ENCODE measurements at regions not wholly inside any gene's neighbourhood (a gene's known extent, or its start where the extent isn't known, plus 50 kb on each side); places are given as distances from the start of the nearest gene placed in this dataset.

DNA sequence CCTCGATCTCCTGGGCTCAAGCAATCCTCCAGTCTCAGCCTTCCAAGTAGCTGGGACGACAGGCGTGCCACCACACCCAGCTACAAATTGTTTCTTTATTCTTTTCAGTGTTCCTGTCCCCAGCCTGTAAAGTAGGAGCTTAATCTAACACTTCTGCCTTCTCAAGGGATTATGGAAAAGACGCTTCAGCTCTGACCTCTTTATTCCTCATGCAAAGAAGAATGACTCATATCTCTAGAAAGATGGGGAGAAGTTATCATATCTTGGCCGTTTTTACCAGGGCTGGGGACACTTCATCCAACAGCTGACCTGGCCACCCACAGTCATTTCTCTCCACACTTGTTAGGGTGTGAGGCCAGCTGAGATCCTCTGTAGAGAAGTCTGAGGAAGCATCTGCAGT lies 172.6 kb downstream of the HAPSTR1 start:
- Histone ChIP-seq H3K4me3 (ENCODE audit: low read length in 2 of 2) (no peak overlapping the region), H2BK120ac (ENCODE audit: low read depth, low read length) (no peak overlapping the region), H3K79me1 (ENCODE audit: low read depth, low read length) (no peaks in the 10 kb centered on the region), H2BK12ac (ENCODE audit: low read length) (no peak overlapping the region), H2AFZ (ENCODE audit: low read length) (no peak overlapping the region), H3K9me3 (replicated peaks in 1 of 2; ENCODE audit: control insufficient read depth in 2 of 2, insufficient read depth in 1 of 2, low read depth in 1 of 2, low read length in 2 of 2) (no peaks in the 10 kb centered on the region), H3K18ac (ENCODE audit: low read length) (no peak overlapping the region), H4K91ac (ENCODE audit: low read depth, low read length, poor library complexity) (no peak overlapping the region), H3K4me1 (ENCODE audit: control insufficient read depth in 2 of 2, insufficient read depth in 1 of 2, low read depth in 1 of 2, low read length in 2 of 2) (no peaks in the 10 kb centered on the region), H3K9ac (ENCODE audit: low read depth, low read length, poor library complexity) (no peak overlapping the region), H4K8ac (ENCODE audit: low read depth, low read length) (no peak overlapping the region), H3K27ac (replicated peaks; ENCODE audit: low read length) (no peak overlapping the region), H3K14ac (ENCODE audit: low read length) (no peak overlapping the region), H2BK15ac (ENCODE audit: low read length) (no peak overlapping the region), H3K4me2 (ENCODE audit: insufficient read depth, low read length, poor library complexity, severe bottlenecking) (no peak overlapping the region), H2BK5ac (ENCODE audit: low read length) (no peak overlapping the region), H3K36me3 (replicated peaks in 1 of 2; ENCODE audit: control insufficient read depth in 2 of 2, insufficient read depth in 2 of 2, low read length in 2 of 2) (no peaks in the 10 kb centered on the region), H3K4ac (ENCODE audit: low read length) (no peak overlapping the region), H3K23ac (ENCODE audit: low read depth, low read length, poor library complexity) (no peak overlapping the region), H2AK5ac (ENCODE audit: low read depth, low read length) (no peak overlapping the region), H3K27me3 (ENCODE audit: control insufficient read depth in 3 of 3, insufficient read depth in 3 of 3, low read depth in 1 of 3, low read length in 3 of 3) (peaks cover 0 to 8% (median 0%) of the 10 kb centered on the region in 3 experiments)
- no peak for DNase-seq (ENCODE audit: low spot score)
- WGBS, 2 donors (ENCODE audit: extremely low coverage in 2 of 2, insufficient read length in 2 of 2, insufficient replicate concordance in 1 of 2) = no CpG with 5 or more reads among the region's 5 CpGs

DNA sequence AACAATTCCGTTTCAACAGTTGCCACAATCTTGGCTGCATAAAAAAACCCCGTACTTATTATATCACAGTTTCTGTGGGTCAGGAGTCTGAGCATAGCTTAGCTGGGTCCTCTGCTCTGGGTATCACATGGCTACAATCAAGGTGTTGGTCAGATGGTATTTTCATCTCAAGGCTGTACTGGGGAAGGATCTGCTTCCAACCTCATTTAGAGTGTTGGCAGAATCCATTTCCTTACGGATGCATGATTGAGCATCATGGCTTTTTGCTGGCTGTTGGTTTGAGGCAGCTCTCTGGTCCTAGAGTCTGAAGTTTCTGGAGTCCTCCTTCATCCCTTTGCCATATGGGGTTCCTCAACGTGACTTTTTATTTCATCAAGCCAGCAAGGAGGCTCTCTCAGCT lies 177.0 kb downstream of the HAPSTR1 start:
- Histone ChIP-seq H3K9ac (ENCODE audit: low read depth, low read length, poor library complexity) (no peak overlapping the region), H3K79me1 (ENCODE audit: low read depth, low read length) (no peaks in the 10 kb centered on the region), H2BK120ac (ENCODE audit: low read depth, low read length) (no peak overlapping the region), H3K27me3 (ENCODE audit: control insufficient read depth in 3 of 3, insufficient read depth in 3 of 3, low read depth in 1 of 3, low read length in 3 of 3) (peaks cover 0 to 8% (median 0%) of the 10 kb centered on the region in 3 experiments), H3K4me2 (ENCODE audit: insufficient read depth, low read length, poor library complexity, severe bottlenecking) (no peak overlapping the region), H2AFZ (ENCODE audit: low read length) (no peak overlapping the region), H3K23ac (ENCODE audit: low read depth, low read length, poor library complexity) (no peak overlapping the region), H3K4me3 (ENCODE audit: low read length in 2 of 2) (no peak overlapping the region), H2AK5ac (ENCODE audit: low read depth, low read length) (no peak overlapping the region), H3K27ac (replicated peaks; ENCODE audit: low read length) (no peak overlapping the region), H3K4ac (ENCODE audit: low read length) (no peak overlapping the region), H3K9me3 (replicated peaks in 1 of 2; ENCODE audit: control insufficient read depth in 2 of 2, insufficient read depth in 1 of 2, low read depth in 1 of 2, low read length in 2 of 2) (no peaks in the 10 kb centered on the region), H3K4me1 (ENCODE audit: control insufficient read depth in 2 of 2, insufficient read depth in 1 of 2, low read depth in 1 of 2, low read length in 2 of 2) (no peaks in the 10 kb centered on the region), H2BK12ac (ENCODE audit: low read length) (no peak overlapping the region), H4K8ac (ENCODE audit: low read depth, low read length) (no peak overlapping the region), H2BK15ac (ENCODE audit: low read length) (no peak overlapping the region), H4K91ac (ENCODE audit: low read depth, low read length, poor library complexity) (no peak overlapping the region), H3K18ac (ENCODE audit: low read length) (no peak overlapping the region), H2BK5ac (ENCODE audit: low read length) (no peak overlapping the region), H3K14ac (ENCODE audit: low read length) (no peak overlapping the region), H3K36me3 (replicated peaks in 1 of 2; ENCODE audit: control insufficient read depth in 2 of 2, insufficient read depth in 2 of 2, low read length in 2 of 2) (no peaks in the 10 kb centered on the region)
- no peak for DNase-seq (ENCODE audit: low spot score)
- no CpG with 5 or more reads among the region's 4 CpGs for WGBS, 2 donors (ENCODE audit: extremely low coverage in 2 of 2, insufficient read length in 2 of 2, insufficient replicate concordance in 1 of 2)

DNA sequence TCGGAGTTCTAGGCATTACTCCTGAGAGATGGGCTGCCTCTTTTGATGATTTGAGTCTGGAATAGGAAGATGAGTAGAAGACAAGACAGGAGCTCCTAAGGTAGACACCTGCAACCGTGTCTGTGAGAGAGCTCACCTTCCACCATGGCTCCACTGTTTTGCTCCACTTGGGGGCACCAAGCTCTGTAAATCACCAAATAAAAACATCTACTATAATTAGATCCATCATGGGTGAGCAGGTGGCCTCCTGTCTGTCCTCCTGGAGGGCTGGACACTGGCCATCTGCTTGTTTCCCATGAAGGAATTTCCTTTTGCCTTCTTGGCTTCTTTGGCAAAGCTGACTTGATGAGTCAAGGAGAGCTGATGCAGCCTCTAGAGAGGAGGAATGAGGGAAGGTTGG lies 179.0 kb downstream of the HAPSTR1 start:
- Histone ChIP-seq H3K18ac (ENCODE audit: low read length) (no peak overlapping the region), H4K91ac (ENCODE audit: low read depth, low read length, poor library complexity) (no peak overlapping the region), H2AFZ (ENCODE audit: low read length) (no peak overlapping the region), H2BK120ac (ENCODE audit: low read depth, low read length) (no peak overlapping the region), H3K4me1 (ENCODE audit: control insufficient read depth in 2 of 2, insufficient read depth in 1 of 2, low read depth in 1 of 2, low read length in 2 of 2) (no peaks in the 10 kb centered on the region), H3K36me3 (replicated peaks in 1 of 2; ENCODE audit: control insufficient read depth in 2 of 2, insufficient read depth in 2 of 2, low read length in 2 of 2) (no peaks in the 10 kb centered on the region), H3K4me3 (ENCODE audit: low read length in 2 of 2) (no peak overlapping the region), H2BK5ac (ENCODE audit: low read length) (no peak overlapping the region), H3K9me3 (replicated peaks in 1 of 2; ENCODE audit: control insufficient read depth in 2 of 2, insufficient read depth in 1 of 2, low read depth in 1 of 2, low read length in 2 of 2) (no peaks in the 10 kb centered on the region), H3K4ac (ENCODE audit: low read length) (no peak overlapping the region), H4K8ac (ENCODE audit: low read depth, low read length) (no peak overlapping the region), H2AK5ac (ENCODE audit: low read depth, low read length) (no peak overlapping the region), H3K4me2 (ENCODE audit: insufficient read depth, low read length, poor library complexity, severe bottlenecking) (no peak overlapping the region), H3K79me1 (ENCODE audit: low read depth, low read length) (no peaks in the 10 kb centered on the region), H3K27ac (replicated peaks; ENCODE audit: low read length) (no peak overlapping the region), H3K9ac (ENCODE audit: low read depth, low read length, poor library complexity) (no peak overlapping the region), H3K14ac (ENCODE audit: low read length) (no peak overlapping the region), H3K27me3 (ENCODE audit: control insufficient read depth in 3 of 3, insufficient read depth in 3 of 3, low read depth in 1 of 3, low read length in 3 of 3) (no peaks in the 10 kb centered on the region), H2BK15ac (ENCODE audit: low read length) (no peak overlapping the region), H2BK12ac (ENCODE audit: low read length) (no peak overlapping the region), H3K23ac (ENCODE audit: low read depth, low read length, poor library complexity) (no peak overlapping the region)
- no CpG with 5 or more reads among the region's 2 CpGs for WGBS, 2 donors (ENCODE audit: extremely low coverage in 2 of 2, insufficient read length in 2 of 2, insufficient replicate concordance in 1 of 2)
- DNase-seq (ENCODE audit: low spot score) = no peak

DNA sequence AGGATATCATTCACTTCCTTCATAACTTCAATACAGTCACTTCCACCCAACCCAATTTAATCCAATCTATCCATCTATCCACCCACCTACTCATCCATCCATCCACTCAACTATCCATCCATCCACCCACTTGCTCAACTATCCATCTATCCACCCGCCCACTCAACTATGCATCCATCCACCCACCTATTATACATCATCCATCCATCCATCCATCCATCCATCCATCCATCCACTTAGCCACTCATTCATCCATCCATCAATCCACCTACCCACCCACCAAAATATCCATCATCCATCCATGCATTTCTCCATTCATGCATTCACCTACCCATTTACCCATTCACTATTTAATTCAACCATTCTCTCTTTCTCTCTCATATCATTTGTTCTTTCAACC lies 179.5 kb downstream of the HAPSTR1 start:
- Histone ChIP-seq H4K91ac (ENCODE audit: low read depth, low read length, poor library complexity) (no peak overlapping the region), H2BK15ac (ENCODE audit: low read length) (no peak overlapping the region), H4K8ac (ENCODE audit: low read depth, low read length) (no peak overlapping the region), H3K4ac (ENCODE audit: low read length) (no peak overlapping the region), H3K36me3 (replicated peaks in 1 of 2; ENCODE audit: control insufficient read depth in 2 of 2, insufficient read depth in 2 of 2, low read length in 2 of 2) (no peaks in the 10 kb centered on the region), H3K14ac (ENCODE audit: low read length) (no peak overlapping the region), H3K4me2 (ENCODE audit: insufficient read depth, low read length, poor library complexity, severe bottlenecking) (no peak overlapping the region), H2BK120ac (ENCODE audit: low read depth, low read length) (no peak overlapping the region), H3K18ac (ENCODE audit: low read length) (no peak overlapping the region), H3K79me1 (ENCODE audit: low read depth, low read length) (no peaks in the 10 kb centered on the region), H3K4me1 (ENCODE audit: control insufficient read depth in 2 of 2, insufficient read depth in 1 of 2, low read depth in 1 of 2, low read length in 2 of 2) (no peaks in the 10 kb centered on the region), H2BK5ac (ENCODE audit: low read length) (no peak overlapping the region), H3K23ac (ENCODE audit: low read depth, low read length, poor library complexity) (no peak overlapping the region), H3K27me3 (ENCODE audit: control insufficient read depth in 3 of 3, insufficient read depth in 3 of 3, low read depth in 1 of 3, low read length in 3 of 3) (no peaks in the 10 kb centered on the region), H2BK12ac (ENCODE audit: low read length) (no peak overlapping the region), H2AK5ac (ENCODE audit: low read depth, low read length) (no peak overlapping the region), H3K9ac (ENCODE audit: low read depth, low read length, poor library complexity) (no peak overlapping the region), H3K27ac (replicated peaks; ENCODE audit: low read length) (no peak overlapping the region), H2AFZ (ENCODE audit: low read length) (no peak overlapping the region), H3K9me3 (replicated peaks in 1 of 2; ENCODE audit: control insufficient read depth in 2 of 2, insufficient read depth in 1 of 2, low read depth in 1 of 2, low read length in 2 of 2) (no peaks in the 10 kb centered on the region), H3K4me3 (ENCODE audit: low read length in 2 of 2) (no peak overlapping the region)
- DNase-seq (ENCODE audit: low spot score) = no peak
- WGBS, 2 donors (ENCODE audit: extremely low coverage in 2 of 2, insufficient read length in 2 of 2, insufficient replicate concordance in 1 of 2) = no CpG with 5 or more reads among the region's 1 CpG

Data from neuronal stem cell (in vitro differentiated cells).